ENCODE measurements at regions not wholly inside any gene's neighbourhood (a gene's known extent, or its start where the extent isn't known, plus 50 kb on each side); places are given as distances from the start of the nearest gene placed in this dataset.

- Histone ChIP-seq H3K4me3 (ENCODE audit: low read depth, low read length, poor library complexity, severe bottlenecking) (no peak overlapping the region), H2AFZ (ENCODE audit: low read length) (no peak overlapping the region), H4K20me1 (ENCODE audit: insufficient read depth, low read length) (no peaks in the 10 kb centered on the region), H3K79me2 (ENCODE audit: insufficient read depth, low read depth, low read length) (no peaks in the 10 kb centered on the region), H3K36me3 (ENCODE audit: insufficient read depth, low read length) (no peaks in the 10 kb centered on the region), H3K4me2 (ENCODE audit: low read length) (no peak overlapping the region), H3K4me1 (ENCODE audit: insufficient read depth, low read length, poor library complexity, severe bottlenecking) (no peaks in the 10 kb centered on the region), H3K9me3 (ENCODE audit: low read length) (no peaks in the 10 kb centered on the region), H3K27ac (ENCODE audit: low read depth, low read length, poor library complexity, severe bottlenecking) (no peak overlapping the region), H3K9me2 (ENCODE audit: insufficient read depth, low read length) (no peaks in the 10 kb centered on the region)
- DNase-seq (ENCODE audit: low spot score), result no peak
- TF ChIP-seq EZH2phosphoT487 (IDR thresholded peaks at IDR 0.05; ENCODE audit: borderline replicate concordance, low read depth, low read length) (no peak), CTCF (conservative IDR thresholded peaks at IDR 0.05; ENCODE audit: low read length) (no peak)
- BruUV-seq (replicated peaks), result no TSS peak
- CTCF ChIA-PET (ENCODE audit: unreplicated experiment), result no interaction called here
- intact Hi-C loops (cut with micrococcal nuclease; ENCODE audit: unreplicated experiment), result no loop called here
- POLR2A ChIA-PET, result interaction anchor here (0.6 kb wide), 1 partner anchor 174 kb away, joined by 3 read pairs; no protein-coding TSS in a partner anchor
These were observed 75.6 kb downstream of the AKR1C4 start for GRCh38 chr10:5272065-5272803.

- no peak overlapping the region for H3K4me2 ChIP-seq (ENCODE audit: low read length)
- no peaks in the 10 kb centered on the region for H3K9me3 ChIP-seq (ENCODE audit: low read length)
- no TSS peak for BruUV-seq (replicated peaks)
- no peaks in the 10 kb centered on the region for H4K20me1 ChIP-seq (ENCODE audit: insufficient read depth, low read length)
- H3K9me2 ChIP-seq (ENCODE audit: insufficient read depth, low read length), result no peaks in the 10 kb centered on the region
- no peak overlapping the region for H2AFZ ChIP-seq (ENCODE audit: low read length)
- ChIA-PET POLR2A (interaction anchor here (0.7 kb wide), 1 partner anchor 79 kb away, joined by 5 read pairs; no protein-coding TSS in a partner anchor), CTCF (ENCODE audit: unreplicated experiment) (no interaction called here)
- no peak overlapping the region for H3K4me3 ChIP-seq (ENCODE audit: low read depth, low read length, poor library complexity, severe bottlenecking)
- no peaks in the 10 kb centered on the region for H3K36me3 ChIP-seq (ENCODE audit: insufficient read depth, low read length)
- TF ChIP-seq EZH2phosphoT487 (IDR thresholded peaks at IDR 0.05; ENCODE audit: borderline replicate concordance, low read depth, low read length), result no peak
- no peak for TF ChIP-seq CTCF (conservative IDR thresholded peaks at IDR 0.05; ENCODE audit: low read length)
- H3K79me2 ChIP-seq (ENCODE audit: insufficient read depth, low read depth, low read length), result no peaks in the 10 kb centered on the region
- intact Hi-C loops (cut with micrococcal nuclease; ENCODE audit: unreplicated experiment), result no loop called here
- no peaks in the 10 kb centered on the region for H3K4me1 ChIP-seq (ENCODE audit: insufficient read depth, low read length, poor library complexity, severe bottlenecking)
- no peak for DNase-seq (ENCODE audit: low spot score)
- no peak overlapping the region for H3K27ac ChIP-seq (ENCODE audit: low read depth, low read length, poor library complexity, severe bottlenecking)
These were observed 78.2 kb downstream of the AKR1C4 start for GRCh38 chr10:5274795-5275194.

- no peak overlapping the region for H3K4me3 ChIP-seq (ENCODE audit: low read depth, low read length, poor library complexity, severe bottlenecking)
- no peak for DNase-seq (ENCODE audit: low spot score)
- no peak overlapping the region for H2AFZ ChIP-seq (ENCODE audit: low read length)
- CTCF ChIA-PET (ENCODE audit: unreplicated experiment), result no interaction called here
- no peaks in the 10 kb centered on the region for H3K4me1 ChIP-seq (ENCODE audit: insufficient read depth, low read length, poor library complexity, severe bottlenecking)
- H3K79me2 ChIP-seq (ENCODE audit: insufficient read depth, low read depth, low read length), result no peaks in the 10 kb centered on the region
- intact Hi-C loops (cut with micrococcal nuclease; ENCODE audit: unreplicated experiment), result loop anchor here (5.0 kb wide), 1 partner anchor 434 kb away; no protein-coding TSS in a partner anchor
- POLR2A ChIA-PET, result interaction anchor here (0.5 to 0.8 kb wide), 2 partner anchors 19 to 842 kb away, joined by 3 read pairs; no protein-coding TSS in a partner anchor
- no peaks in the 10 kb centered on the region for H3K36me3 ChIP-seq (ENCODE audit: insufficient read depth, low read length)
- BruUV-seq (replicated peaks), result no TSS peak
- no peak overlapping the region for H3K27ac ChIP-seq (ENCODE audit: low read depth, low read length, poor library complexity, severe bottlenecking)
- TF ChIP-seq CTCF (conservative IDR thresholded peaks at IDR 0.05; ENCODE audit: low read length), result no peak
- TF ChIP-seq EZH2phosphoT487 (IDR thresholded peaks at IDR 0.05; ENCODE audit: borderline replicate concordance, low read depth, low read length), result no peak
- H3K9me2 ChIP-seq (ENCODE audit: insufficient read depth, low read length), result no peaks in the 10 kb centered on the region
- no peaks in the 10 kb centered on the region for H4K20me1 ChIP-seq (ENCODE audit: insufficient read depth, low read length)
- no peaks in the 10 kb centered on the region for H3K9me3 ChIP-seq (ENCODE audit: low read length)
- H3K4me2 ChIP-seq (ENCODE audit: low read length), result no peak overlapping the region
These were observed 83.4 kb upstream of the UCN3 start for GRCh38 chr10:5281356-5281755.
